ENCODE measurements at regions not wholly inside any gene's neighbourhood (a gene's known extent, or its start where the extent isn't known, plus 50 kb on each side); places are given as distances from the start of the nearest gene placed in this dataset.

DNA sequence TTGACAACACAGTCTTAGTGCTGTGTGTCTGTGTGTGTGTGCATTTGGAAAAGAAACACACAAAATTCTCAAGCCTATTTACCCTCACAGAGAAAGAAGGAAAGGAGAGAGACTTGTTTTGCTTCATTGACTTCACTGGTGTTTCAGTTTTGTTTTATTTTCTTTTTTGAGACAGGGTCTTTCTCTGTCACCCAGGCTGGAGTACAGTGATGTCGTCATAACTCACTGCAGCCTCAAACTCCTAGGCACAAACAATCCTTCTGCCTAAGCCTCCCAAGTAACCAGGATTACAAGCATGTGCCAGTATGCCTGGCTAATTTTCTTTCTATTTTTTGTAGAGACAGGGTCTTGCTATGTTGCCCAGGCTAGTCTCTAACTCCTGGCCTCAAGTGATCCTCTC lies 636.9 kb downstream of the TAFA4 start:
- DNase-seq = no peak

DNA sequence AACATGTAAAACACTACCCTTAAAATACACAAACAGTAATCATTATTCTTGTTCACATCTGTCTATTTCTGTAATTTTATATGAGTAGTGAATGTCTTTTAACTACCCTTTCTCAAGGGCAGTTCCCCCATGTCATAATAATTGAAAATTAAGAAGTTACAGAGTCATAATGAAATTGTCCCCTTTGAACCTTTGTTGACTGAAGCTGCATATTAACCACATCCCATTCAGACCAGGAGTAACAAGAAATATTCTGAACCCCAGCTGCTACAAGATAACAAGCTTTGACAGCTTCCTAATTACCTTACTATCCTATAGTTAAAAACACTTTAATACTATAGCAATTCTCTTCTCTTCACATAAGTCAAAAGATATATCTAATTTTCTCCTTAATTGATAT lies 635.9 kb upstream of the SUCLG2 start:
- DNase-seq = no peak

DNA sequence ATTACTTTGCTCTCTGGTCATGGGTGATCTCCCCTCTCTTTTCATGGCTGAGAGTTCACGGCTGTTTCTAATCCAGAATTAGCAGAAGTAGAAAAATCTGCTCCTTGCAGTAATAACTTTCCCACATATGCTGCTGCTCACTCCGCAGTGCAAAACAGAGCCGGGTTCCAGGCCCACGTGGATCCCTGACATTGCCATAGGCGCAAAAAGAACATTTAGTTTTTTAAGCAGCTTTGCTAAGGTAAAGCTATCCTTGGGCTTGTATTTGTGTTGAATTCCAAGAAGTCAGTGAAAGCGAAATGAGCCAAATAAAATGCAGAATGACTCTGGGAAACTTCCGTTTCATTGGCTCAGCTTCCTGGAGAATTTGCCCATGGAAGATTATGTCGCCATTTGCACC lies 633.7 kb upstream of the SUCLG2 start:
- DNase-seq = no peak

DNA sequence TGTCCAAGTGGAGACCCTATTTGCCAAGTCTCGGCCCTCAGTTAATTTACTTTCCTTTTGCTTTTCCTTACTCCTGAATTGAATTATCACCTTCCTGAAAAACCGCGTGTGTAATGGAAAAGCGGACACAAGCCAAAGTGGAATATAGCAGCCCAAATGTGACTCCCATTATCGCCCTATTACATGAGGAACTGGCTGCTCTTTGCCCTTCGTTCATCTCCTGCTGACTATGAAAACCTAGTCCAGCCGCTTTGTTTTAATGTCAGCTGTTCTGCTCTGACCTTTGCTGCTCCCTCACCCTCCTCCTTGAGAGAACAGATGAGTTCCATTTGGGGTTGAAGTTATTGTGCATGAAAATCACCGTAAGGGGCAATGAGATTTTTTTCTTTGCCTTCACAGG lies 632.7 kb upstream of the SUCLG2 start:
- DNase-seq = no peak

DNA sequence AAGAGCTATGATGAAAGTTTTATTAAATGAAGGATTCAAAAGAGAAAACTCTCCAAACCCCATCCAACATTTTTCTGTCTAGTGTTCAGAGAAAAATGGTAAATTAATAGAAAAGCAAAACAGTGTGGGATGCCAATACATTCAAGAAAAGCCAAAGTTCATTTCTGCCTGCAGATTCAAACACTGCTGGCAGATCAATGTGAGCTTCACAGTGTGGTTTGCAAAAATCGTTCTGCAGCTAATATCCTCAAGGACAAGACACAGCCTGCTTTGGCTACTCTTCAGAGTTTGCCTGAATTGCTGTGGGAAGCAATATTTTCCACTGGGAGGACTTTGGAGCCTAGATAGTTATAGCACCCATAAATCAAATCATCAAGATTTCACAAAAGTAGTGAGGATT lies 619.9 kb upstream of the SUCLG2 start:
- no peak for DNase-seq

DNA sequence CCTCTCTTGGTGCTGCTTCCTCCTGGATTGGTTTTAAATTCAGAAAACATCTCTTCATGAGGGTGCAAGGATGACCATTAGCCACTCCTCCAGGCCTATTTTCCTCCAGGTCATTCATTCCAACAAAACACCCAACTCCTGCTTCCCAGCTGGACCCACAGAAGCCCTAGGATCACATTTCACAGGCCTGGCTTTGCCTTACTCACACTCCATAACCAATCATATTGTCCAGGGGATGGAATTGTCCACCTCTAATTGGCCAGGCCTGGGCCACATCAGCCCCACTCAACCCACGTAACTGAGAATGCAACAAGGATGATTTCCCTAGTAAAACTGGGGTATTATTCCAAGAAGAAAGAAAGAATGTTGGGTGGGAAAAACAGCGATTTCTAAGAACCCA lies 616.7 kb upstream of the SUCLG2 start:
- no peak for DNase-seq

DNA sequence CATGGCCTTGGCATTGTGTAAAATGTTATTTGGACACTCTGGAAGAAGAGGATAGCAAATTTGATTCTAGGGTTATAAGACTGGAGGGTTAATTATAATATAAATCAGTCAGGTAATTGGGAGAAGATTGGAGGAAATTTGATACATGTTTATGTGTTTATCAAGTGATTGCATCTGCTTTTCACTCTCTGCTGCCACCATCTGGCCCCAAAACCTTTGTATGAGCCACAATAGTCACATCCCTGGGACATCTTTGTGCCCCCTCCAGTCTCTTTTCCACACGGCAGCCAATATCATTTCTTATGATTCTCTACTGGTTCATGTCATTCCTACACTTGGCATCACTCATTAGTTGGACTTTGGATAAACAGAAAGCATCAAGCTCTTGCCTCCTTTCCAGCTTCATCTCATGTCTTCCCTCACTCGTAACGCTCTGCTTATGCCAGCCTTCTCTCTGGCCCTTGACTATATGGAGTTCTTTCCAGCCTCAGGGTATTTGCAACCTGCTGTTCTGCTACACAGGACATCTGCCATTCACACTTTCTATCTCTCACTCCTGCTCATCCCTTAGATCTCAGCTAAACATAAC lies 602.3 kb upstream of the SUCLG2 start:
- peak in 1 of 2 experiments; percentile 58 for DNase-seq

DNA sequence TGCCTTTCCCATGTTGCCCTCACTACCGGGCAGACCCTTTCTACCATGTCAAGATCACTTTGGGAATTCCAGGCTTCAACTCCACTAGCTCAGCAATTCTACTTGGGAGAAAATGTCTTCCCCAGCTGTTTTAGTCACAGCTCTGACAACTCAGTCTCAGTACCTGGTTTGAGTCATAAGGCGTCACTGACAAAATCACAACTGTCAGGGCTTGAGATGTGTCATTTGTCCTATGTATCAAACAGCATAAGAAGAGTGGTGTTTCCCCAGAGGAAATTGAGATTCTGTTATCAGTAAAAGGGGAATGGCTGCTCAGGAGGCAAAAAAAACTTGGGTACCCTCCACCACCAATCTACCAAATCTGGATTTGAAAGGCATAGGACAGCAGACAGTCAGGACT lies 594.9 kb upstream of the SUCLG2 start:
- no peak for DNase-seq

DNA sequence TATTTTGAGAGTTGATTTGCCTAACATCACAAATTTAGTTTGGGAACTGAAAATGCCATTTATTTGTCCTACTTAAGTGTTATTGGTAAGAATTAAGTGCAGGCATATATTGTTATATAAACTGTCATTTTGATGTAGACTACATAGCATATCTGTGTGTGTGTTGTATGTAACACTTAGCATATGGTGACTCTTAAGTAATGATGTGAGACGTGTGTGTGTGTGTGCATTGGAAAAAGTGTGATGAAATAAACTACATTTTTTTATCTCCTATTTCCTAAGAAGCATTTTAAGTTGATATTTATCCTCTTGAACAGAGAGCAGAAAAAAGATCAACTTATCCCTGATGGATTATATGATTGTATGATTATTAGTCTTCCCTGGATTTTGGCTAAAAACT lies 588.2 kb upstream of the SUCLG2 start:
- no peak for DNase-seq

DNA sequence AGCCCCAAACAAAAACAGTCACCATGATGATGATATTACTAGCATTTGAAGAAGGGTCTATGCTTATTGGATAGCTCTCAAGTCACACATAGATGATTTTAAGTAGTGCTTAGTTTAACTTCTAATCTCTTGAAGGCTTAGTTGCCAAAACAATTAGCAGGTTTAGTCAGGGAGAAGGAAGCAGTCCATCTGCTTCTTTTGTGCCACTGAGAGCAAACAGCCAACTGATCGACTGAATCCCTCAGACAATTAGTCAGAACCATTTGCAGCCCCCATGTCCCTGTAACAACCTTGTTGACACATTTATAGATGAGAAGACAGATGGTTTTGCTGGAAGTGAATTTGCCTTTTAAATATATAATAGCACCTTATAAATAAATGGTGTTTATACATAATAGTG lies 585.1 kb upstream of the SUCLG2 start:
- peak; percentile 85 to 96 for DNase-seq

DNA sequence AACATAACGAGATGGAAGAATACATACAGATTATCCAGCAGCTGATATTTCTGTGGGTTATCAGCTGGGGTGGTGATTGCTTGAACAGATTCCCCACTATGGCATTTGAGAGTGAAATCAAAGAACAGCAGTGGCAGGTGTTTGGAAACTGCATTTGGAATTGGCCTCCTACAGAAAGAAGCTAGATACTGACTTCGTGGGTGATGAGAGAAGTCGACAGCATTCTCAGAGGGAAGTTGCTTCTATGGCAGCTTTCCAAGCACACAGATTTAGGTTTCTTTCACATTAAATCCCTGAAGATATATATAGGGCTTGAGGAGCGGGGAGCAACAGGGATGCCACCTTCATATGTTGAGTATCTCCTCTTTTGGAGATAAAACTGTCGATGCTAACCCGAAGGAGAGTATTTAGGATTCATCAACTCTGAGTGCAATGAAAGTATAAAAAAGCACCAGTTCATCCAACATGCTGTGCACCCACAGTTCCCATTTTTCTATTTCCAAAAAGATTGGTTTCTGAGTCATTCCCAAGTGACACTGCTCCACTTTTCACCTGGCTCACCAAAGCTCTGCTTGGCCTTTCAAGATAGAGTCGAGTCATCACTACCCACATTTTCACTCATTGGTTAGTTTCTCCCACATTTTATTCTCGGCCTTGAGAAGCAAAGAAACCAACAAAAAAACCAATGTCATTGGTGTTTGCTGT lies 579.8 kb upstream of the SUCLG2 start:
- no peak for DNase-seq

DNA sequence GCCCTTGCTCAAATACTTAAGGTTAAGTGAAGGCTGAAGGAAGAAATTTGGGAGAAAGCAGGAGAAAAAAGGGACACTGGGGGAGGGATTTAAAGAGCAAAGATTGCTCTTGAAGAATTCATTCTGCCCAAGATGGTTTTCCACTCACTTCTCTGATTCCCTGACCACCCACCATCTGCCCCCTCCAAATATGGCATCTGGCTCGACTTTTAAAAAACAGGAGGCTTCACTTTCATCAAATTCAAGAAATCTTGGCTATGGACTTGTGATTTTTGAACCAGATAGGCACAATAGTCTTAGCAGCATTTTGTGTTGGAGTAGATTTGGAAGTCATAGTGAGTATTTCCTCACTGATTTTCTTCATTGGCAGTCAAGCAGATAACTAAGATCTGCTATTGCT lies 574.4 kb upstream of the SUCLG2 start:
- DNase-seq = peak in 1 of 2 experiments; percentile 56

DNA sequence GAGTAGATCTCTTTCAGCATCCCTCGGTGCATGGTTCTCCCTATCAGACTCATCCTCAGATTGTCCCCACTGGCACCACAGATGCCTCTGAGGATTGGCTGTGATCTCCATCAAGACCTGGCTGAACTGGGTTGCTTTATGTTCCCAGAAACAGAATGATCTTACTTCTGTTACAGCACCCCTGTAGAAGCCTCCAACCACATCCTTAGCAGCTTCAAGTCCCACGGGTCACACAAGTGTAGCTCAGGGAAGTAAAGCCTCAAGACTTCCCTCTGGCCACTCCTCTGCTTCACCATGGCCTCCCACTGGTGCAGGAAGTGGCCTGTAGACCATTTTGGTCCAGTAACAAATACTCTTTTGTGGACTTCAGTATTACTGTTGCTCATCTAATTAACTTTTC lies 566.4 kb upstream of the SUCLG2 start:
- DNase-seq = no peak

DNA sequence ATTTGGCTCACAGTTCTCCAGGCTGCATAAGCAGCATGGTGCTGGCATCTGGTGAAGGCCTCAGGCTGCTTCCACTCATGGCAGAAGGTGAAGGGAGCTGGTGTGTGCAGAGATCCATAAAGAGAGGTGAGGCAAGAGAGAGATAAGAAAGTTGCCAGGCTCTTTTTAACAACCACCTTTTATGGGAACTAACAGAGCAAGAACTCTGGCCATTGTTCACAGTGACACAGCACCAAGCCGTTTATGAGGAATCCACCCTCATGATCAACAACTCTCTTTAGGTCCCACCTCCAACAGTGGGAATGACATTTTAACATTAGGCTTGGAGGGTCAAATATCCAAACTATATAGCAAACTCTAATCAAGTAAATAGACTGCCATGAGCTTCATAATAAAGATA lies 557.2 kb upstream of the SUCLG2 start:
- no peak for DNase-seq

DNA sequence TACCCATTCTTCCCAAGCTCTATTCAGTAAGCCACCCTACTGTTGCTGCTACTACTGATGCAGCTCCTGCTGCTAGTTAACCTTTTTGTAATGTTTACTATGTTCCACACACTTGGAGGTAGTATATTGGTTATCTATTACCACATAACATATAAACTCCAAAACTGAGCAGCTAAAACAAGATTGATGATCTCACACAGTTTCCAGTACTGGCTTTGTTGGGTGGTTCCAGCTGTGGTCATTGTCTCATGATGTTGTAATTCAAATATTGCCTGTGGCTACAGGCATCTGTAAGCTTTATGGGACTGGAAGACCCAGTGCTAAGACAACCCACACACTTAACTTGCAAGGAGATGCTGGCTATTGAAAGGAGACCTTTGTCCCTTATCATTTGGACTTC lies 556.2 kb upstream of the SUCLG2 start:
- DNase-seq = no peak

DNA sequence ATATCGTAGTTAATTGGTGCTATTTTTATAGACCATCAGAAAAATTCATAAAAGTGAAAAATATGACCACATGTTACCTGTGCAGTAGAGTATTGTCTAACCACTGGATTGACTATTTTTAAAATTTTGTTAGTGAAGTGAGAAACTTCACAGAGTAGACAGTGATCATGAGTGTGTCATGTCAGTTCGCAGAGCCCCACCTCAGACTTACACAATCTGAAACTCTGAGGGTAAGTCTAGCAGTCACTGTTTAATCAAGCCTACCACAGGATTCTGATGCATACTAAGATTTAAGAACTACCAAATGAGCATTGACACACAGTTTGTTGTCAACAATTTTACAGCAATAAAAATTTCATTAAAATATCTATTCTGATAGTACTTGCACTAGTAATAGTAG lies 552.9 kb upstream of the SUCLG2 start:
- DNase-seq = no peak

DNA sequence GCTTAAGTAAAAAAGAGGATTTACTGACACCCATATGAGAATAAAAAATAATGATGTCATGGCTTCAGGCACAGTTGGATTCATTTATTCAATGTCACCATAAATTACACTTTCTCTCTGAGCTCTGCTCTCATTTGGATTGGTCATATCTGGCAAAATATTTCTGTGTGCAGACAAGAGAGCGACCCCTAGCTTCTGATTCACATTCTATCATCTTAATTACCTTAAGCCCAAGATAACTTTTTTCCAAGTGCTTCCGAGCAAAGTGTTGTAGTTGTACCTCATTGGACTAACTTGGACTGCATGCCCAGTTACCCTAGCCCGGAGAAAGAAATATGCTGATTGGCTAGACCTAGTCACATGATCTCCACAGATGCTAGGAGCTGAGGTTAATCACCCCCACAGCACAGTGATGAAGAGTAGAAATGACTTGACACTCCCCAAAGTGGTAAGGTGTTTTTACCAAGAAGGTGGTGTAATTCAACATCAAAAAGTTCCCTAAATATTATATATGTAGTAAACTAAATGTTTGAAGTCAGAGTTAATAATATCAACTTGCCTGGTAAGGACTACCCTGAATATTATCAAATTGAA lies 552.2 kb upstream of the SUCLG2 start:
- DNase-seq = no peak

DNA sequence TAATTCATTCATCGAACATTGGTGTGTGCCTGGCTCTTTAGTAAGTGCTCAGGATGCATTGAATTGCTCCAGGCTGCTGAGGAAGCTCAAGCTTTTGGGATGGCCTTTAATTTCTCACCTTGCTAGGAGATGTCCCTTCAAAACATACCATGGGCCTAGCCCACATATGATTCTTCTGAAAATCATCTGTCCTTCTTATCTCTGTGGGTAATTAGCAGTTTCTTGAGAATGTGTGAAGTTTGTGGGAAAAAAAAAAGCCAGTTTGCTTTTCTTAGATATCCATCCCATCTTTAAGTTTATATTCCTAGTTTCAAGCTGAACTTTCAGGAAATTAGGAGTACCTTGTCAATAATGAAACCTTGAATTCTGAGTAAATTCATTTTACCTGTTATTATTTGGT lies 532.3 kb upstream of the SUCLG2 start:
- no peak for DNase-seq

DNA sequence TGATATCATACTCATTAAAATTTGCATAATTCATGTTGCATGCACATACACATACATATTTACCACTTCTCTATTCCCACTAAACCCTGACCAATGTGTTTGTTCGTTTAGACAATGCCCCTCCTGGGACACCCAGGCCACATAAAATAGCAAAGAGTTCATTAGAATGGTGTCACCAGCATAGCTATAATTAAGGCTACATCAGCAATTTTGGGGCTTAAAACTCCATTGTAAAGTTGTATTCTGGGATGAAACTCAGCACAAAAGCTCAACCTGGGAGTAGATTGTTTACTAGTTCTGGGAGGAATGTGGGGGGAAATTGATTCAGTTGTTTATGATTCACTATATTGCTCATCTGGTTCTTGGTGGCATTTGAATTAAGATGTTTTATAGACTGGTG lies 522.2 kb upstream of the SUCLG2 start:
- no peak for DNase-seq

DNA sequence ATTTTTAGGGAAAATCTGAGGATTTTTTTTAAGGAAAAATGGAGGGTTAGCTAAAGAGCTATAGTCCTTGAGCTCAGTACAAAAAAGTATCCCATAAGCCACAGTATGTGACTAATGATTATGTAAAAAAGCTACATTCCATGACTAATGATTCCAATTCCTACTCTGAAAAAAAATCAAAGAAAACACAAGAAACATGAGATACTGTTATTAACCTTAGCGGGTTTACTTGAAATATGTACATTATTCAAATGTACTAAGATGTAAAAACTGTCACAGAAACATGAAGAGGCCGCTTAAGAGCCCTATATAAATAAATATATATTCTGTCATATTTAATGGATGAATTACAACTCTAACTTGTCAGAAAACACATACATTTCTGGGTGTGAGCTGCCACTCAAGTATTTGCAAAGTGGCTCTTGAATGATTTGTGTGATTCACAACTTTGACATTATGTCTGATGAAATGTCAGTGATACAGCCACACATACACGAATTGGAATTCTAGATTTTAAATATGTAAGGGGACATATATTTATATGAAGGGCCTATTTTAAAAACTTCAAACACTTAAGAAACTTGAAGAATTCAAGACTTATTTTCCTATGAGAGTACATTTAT lies 518.7 kb upstream of the SUCLG2 start:
- DNase-seq = no peak

DNA sequence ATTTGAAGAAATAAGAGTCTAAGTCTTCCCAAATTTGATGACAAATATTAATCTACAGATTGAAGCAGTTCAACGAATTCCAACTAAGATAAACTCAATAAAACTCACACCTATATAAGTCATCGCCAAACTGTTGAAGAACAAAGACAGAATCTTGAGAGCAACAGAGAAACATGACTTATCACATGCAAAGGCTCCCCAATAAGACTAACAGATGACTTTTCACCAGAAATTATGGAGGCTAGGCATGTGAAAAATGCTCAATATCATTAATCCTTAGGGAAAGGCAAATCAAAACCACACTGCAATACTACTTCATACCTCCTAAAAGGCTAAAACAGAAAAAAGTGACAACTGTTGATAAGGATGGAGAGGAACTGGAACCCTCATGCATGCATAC lies 517.6 kb upstream of the SUCLG2 start:
- no peak for DNase-seq

DNA sequence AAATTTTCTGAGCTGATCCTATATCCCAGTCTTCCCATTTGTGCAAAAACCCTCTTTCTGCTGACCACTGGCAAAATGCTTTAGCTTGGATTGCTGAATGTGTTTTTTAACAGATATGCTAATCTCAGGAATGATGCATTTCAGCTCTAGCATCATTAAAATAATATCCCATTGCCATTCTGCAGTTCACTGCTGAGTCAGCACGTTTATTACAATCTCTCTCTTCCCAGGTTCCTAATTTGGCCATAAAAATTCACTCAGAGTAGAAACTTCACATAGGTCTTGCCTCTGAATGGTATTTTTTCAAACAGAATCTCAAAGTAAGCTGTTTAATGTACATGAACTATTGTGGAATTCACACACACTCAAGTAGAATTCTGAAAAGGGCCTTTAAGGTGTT lies 509.6 kb upstream of the SUCLG2 start:
- DNase-seq = no peak

DNA sequence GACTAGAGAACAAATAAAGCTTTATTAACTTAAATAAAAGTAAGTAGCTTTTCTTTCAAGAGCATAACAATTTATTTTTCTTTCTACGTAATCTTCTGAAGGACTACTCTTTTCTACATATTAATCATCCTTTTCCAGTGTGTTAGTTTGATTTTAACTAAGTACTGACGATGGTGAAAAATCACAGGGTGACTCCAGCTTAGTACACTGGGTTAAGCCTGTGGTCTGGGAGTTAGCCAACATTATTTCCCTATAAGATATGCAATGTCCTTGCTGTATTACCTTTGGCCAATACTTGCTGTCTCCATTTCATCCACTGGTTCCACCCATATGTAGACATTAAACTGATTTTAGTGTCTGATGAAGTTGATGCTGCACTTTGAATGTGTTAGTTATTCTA lies 508.6 kb upstream of the SUCLG2 start:
- DNase-seq = no peak

DNA sequence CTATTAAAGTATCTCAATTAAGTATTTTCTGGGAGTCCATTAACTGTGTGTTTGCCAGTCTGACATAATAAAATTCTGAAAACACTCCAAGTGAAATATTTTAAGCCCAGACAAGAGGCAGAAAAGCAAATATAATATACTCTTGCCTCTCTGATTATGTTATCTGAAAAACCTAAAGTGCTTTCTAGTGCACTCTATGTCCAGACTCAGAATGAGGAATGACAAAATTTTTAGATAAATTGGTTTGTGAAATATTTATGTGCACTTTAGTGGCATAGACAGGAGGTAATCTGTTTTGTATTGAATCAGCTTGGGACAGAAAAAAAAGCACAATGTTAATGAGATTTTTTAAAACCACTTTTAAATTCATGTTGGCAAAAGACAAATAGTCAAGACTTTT lies 508.2 kb upstream of the SUCLG2 start:
- no peak for DNase-seq

Data from NCI-H524 (cell line).